PC-9 (cell line): ENCODE measurements at regions not wholly inside any gene's neighbourhood (a gene's known extent, or its start where the extent isn't known, plus 50 kb on each side); places are given as distances from the start of the nearest gene placed in this dataset.
"Not testable (repeated sequence)": the region's sequence is repeated elsewhere in the genome, so short reads cannot be mapped to it uniquely, and the experiment has no call there.

ENCODE experiments used
- BruUV-seq: library from RNA; stranded (reverse); fragments of 400-500 nt; replicated peaks from 2 replicates; lab custom pipeline; 2021; lab: Mats Ljungman, UMichigan
- CTCF ChIA-PET: fragments of 300-600 bp; sonication (Branson Sonifier 250); formaldehyde crosslinking; loops from one replicate; lab custom pipeline; 2022; ENCODE audit warnings: antibody characterized with exemption; lab: Charles Lee
- POLR2A ChIA-PET: fragments of 300-600 bp; sonication (Branson Sonifier 250); formaldehyde crosslinking; loops from one replicate; lab custom pipeline; 2022; ENCODE audit warnings: antibody characterized with exemption; ENCODE audit not compliant: unreplicated experiment; lab: Charles Lee
- DNase-seq, 2 experiments: peaks; one replicate each; pipeline versions ENCODE4 v3.0.0 to v3.0.0-alpha.2; 2015 to 2022; ENCODE audit warnings: mixed read lengths in 1 of 2
- H2AFZ ChIP-seq: fragments of 200-600 bp; sonication (generic); 2 replicates; pipeline ENCODE4 v1.8.1; 2017; ENCODE audit warnings: antibody characterized with exemption
- H3F3A ChIP-seq: fragments of 200-600 bp; sonication (generic); 2 replicates; pipeline ENCODE4 v1.8.1; 2017; ENCODE audit warnings: antibody characterized with exemption, mild to moderate bottlenecking, low read depth; ENCODE audit not compliant: insufficient read depth
- H3K27ac ChIP-seq: fragments of 200-600 bp; sonication (generic); 2 replicates; pipeline ENCODE4 v1.6.1; 2016; ENCODE audit warnings: mixed run types
- H3K27me3 ChIP-seq: fragments of 200-600 bp; sonication (generic); 2 replicates; pipeline ENCODE4 v1.6.1; 2016; ENCODE audit warnings: low read depth, mixed run types; ENCODE audit not compliant: insufficient read depth
- H3K36me3 ChIP-seq: fragments of 200-600 bp; sonication (generic); 2 replicates; pipeline ENCODE4 v1.6.1; 2016; ENCODE audit warnings: low read depth, mixed run types
- H3K4me1 ChIP-seq: fragments of 200-600 bp; sonication (generic); replicated peaks from 2 replicates; pipeline ENCODE4 v1.6.1; 2016; ENCODE audit warnings: mixed run types; ENCODE audit not compliant: insufficient read depth
- H3K4me2 ChIP-seq: fragments of 200-600 bp; sonication (generic); 2 replicates; pipeline ENCODE4 v1.6.1; 2017; ENCODE audit warnings: mixed run types
- H3K4me3 ChIP-seq: fragments of 200-600 bp; sonication (generic); 2 replicates; pipeline ENCODE4 v1.6.1; 2016; ENCODE audit warnings: mixed run types
- H3K79me2 ChIP-seq: fragments of 200-600 bp; sonication (generic); 2 replicates; pipeline ENCODE4 v1.6.1; 2017; ENCODE audit warnings: low read depth, mixed run types
- H3K9me2 ChIP-seq: fragments of 200-600 bp; sonication (generic); 2 replicates; pipeline ENCODE4 v1.8.1; 2017; ENCODE audit warnings: mild to moderate bottlenecking; ENCODE audit not compliant: insufficient read depth
- H3K9me3 ChIP-seq: fragments of 200-600 bp; sonication (generic); 2 replicates; pipeline ENCODE4 v1.8.1; 2016; ENCODE audit warnings: low read depth; ENCODE audit not compliant: insufficient read depth
- H4K20me1 ChIP-seq: fragments of 200-600 bp; sonication (generic); 2 replicates; pipeline ENCODE4 v1.8.1; 2017; ENCODE audit not compliant: insufficient read depth
- CTCF ChIP-seq: fragments of 200-600 bp; sonication (generic); conservative IDR thresholded peaks from 2 replicates; pipeline ENCODE4 v1.6.1; 2017; ENCODE audit warnings: mixed run types, antibody characterized with exemption, mild to moderate bottlenecking, moderate library complexity
- EZH2 ChIP-seq: fragments of 200-600 bp; sonication (generic); IDR thresholded peaks from 2 replicates; pipeline ENCODE4 v1.8.0; 2017; ENCODE audit warnings: antibody characterized with exemption, low read depth
- intact Hi-C: fragments of 100-400 bp; cut with micrococcal nuclease; formaldehyde crosslinking; loops from one replicate; pipeline ENCODE4 v1.10.0; 2022; ENCODE audit not compliant: unreplicated experiment

GRCh38 chr9:108430655-108431054 is 425.1 kb downstream of the ACTL7B start:
- H3K27me3 ChIP-seq: no peaks in the 10 kb centered on the region
- no peak overlapping the region for H3K4me3 ChIP-seq
- peaks cover 3% of the 10 kb centered on the region; the same call in 1 of the 2 replicates for H3K9me3 ChIP-seq
- no peaks in the 10 kb centered on the region for H3K9me2 ChIP-seq
- H2AFZ ChIP-seq: no peak overlapping the region
- no peaks in the 10 kb centered on the region for H4K20me1 ChIP-seq
- CTCF ChIA-PET: no interaction called here
- no peak overlapping the region for H3K27ac ChIP-seq
- no peaks in the 10 kb centered on the region for H3F3A ChIP-seq
- H3K79me2 ChIP-seq: no peaks in the 10 kb centered on the region
- no peak for DNase-seq
- H3K36me3 ChIP-seq: no peaks in the 10 kb centered on the region
- intact Hi-C loops: no loop called here
- POLR2A ChIA-PET: no interaction called here
- BruUV-seq: no TSS peak
- TF ChIP-seq CTCF (no peak), EZH2 (no peak)
- no peak overlapping the region for H3K4me2 ChIP-seq
- H3K4me1 ChIP-seq: no peaks in the 10 kb centered on the region

- ChIA-PET CTCF (no interaction called here), POLR2A (no interaction called here)
These were observed 428.0 kb downstream of the ACTL7B start for GRCh38 chr9:108427751-108428150.

GRCh38 chr9:108426421-108426940 is 429.3 kb downstream of the ACTL7B start:
- H3F3A ChIP-seq, H3K36me3 ChIP-seq, H4K20me1 ChIP-seq, H3K27me3 ChIP-seq, CTCF ChIA-PET, POLR2A ChIA-PET, H3K4me2 ChIP-seq, H3K4me3 ChIP-seq, H3K79me2 ChIP-seq, H3K4me1 ChIP-seq, H3K9me3 ChIP-seq, H3K27ac ChIP-seq, intact Hi-C loops, DNase-seq, BruUV-seq, H3K9me2 ChIP-seq, H2AFZ ChIP-seq: not testable (repeated sequence)

More at GRCh38 chr9:108427751-108428150, 428.0 kb downstream of the ACTL7B start:
- Histone ChIP-seq H4K20me1 (no peaks in the 10 kb centered on the region), H3K27me3 (no peaks in the 10 kb centered on the region), H3K36me3 (no peaks in the 10 kb centered on the region), H2AFZ (no peak overlapping the region), H3K4me3 (no peak overlapping the region), H3K4me1 (no peaks in the 10 kb centered on the region), H3K9me3 (peaks cover 3% of the 10 kb centered on the region; the same call in 1 of the 2 replicates), H3K9me2 (no peaks in the 10 kb centered on the region), H3F3A (no peaks in the 10 kb centered on the region), H3K27ac (no peak overlapping the region), H3K4me2 (no peak overlapping the region), H3K79me2 (no peaks in the 10 kb centered on the region)
- intact Hi-C loops: no loop called here
- DNase-seq: no peak
- BruUV-seq: no TSS peak
- TF ChIP-seq EZH2 (no peak), CTCF (no peak)

GRCh38 chr9:108423433-108423832 is 432.4 kb downstream of the ACTL7B start:
- Histone ChIP-seq H3K4me3 (no peak overlapping the region), H3K4me1 (no peaks in the 10 kb centered on the region), H3K27me3 (no peaks in the 10 kb centered on the region), H4K20me1 (no peaks in the 10 kb centered on the region), H3K9me3 (0 out of 2 replicates have a peak, but pooled peaks cover 1% of the 10 kb centered on the region), H2AFZ (no peak overlapping the region), H3F3A (no peaks in the 10 kb centered on the region), H3K9me2 (no peaks in the 10 kb centered on the region), H3K4me2 (no peak overlapping the region), H3K79me2 (no peaks in the 10 kb centered on the region), H3K27ac (no peak overlapping the region), H3K36me3 (no peaks in the 10 kb centered on the region)
- CTCF ChIA-PET: no interaction called here
- intact Hi-C loops: no loop called here
- POLR2A ChIA-PET: no interaction called here
- BruUV-seq: no TSS peak
- TF ChIP-seq EZH2 (no peak), CTCF (no peak)
- DNase-seq: no peak
